ENCODE measurements at regions not wholly inside any gene's neighbourhood (a gene's known extent, or its start where the extent isn't known, plus 50 kb on each side); places are given as distances from the start of the nearest gene placed in this dataset.

DNA sequence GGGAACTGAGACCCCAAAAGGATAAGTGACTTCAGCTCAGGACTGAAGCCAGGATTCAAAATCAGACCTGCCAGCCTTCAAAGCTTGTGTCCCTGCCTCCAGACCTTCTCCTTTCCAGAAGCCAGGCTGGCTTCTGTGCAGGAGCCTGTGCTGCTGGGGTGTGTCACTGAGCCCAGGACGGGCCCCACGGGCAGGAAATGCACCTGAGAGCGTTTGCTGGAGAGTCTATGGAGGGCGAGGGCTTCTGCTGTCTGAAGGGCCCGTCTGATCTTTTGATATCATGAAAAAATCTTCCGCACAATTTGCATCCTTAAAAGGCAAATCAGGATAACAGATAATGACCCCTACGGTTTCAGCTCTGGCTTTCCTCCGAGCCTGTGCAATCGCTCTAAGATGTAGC lies 125.4 kb downstream of the FAM43A start:
- TF ChIP-seq ZNF384 (IDR thresholded peaks at IDR 0.05) (no peak), TARDBP (IDR thresholded peaks at IDR 0.05) (no peak), ARNT (IDR thresholded peaks at IDR 0.05) (no peak), BHLHE40 (IDR thresholded peaks at IDR 0.05; ENCODE audit: borderline replicate concordance) (no peak), ELF4 (IDR thresholded peaks at IDR 0.05) (no peak), SUZ12 (IDR thresholded peaks at IDR 0.05) (no peak), SP1 (IDR thresholded peaks at IDR 0.05) (no peak)
